ENCODE measurements at regions not wholly inside any gene's neighbourhood (a gene's known extent, or its start where the extent isn't known, plus 50 kb on each side); places are given as distances from the start of the nearest gene placed in this dataset.

GRCh38 chr2:223297788-223298187 lies 245.8 kb downstream of the KCNE4 start:
- TF ChIP-seq POLR2AphosphoS5 (IDR thresholded peaks at IDR 0.05; ENCODE audit: low read depth, low read length) (no peak), TCF12 (IDR thresholded peaks at IDR 0.05; ENCODE audit: low read depth, low read length) (no peak), RXRA (IDR thresholded peaks at IDR 0.05; ENCODE audit: insufficient read depth, low read depth, low read length) (no peak), CTCF (IDR thresholded peaks at IDR 0.05; ENCODE audit: control extremely low read depth in 1 of 3, insufficient read depth in 1 of 3, low read depth in 1 of 3, low read length in 3 of 3) (no peak), GTF2F1 (IDR thresholded peaks at IDR 0.05; ENCODE audit: borderline replicate concordance, low read depth, low read length) (no peak), EZH2 (IDR thresholded peaks at IDR 0.05; ENCODE audit: low read depth, low read length, severe bottlenecking) (no peak), KDM5A (IDR thresholded peaks at IDR 0.05; ENCODE audit: low read length) (no peak), EP300 (IDR thresholded peaks at IDR 0.05; ENCODE audit: borderline replicate concordance in 1 of 2, low read depth in 2 of 2, low read length in 2 of 2) (no peak), RAD21 (IDR thresholded peaks at IDR 0.05 in 1 of 2, conservative IDR thresholded peaks at IDR 0.05 in 1 of 2; ENCODE audit: low read depth in 2 of 2, low read length in 2 of 2) (no peak), POLR2A (IDR thresholded peaks at IDR 0.05; ENCODE audit: control extremely low read depth in 1 of 2, low read depth in 2 of 2, low read length in 2 of 2) (no peak)

Measured in H1 (cell line).